NCI-H2081 (cell line): ENCODE measurements at regions not wholly inside any gene's neighbourhood (a gene's known extent, or its start where the extent isn't known, plus 50 kb on each side); places are given as distances from the start of the nearest gene placed in this dataset.
"Not testable (repeated sequence)": the region's sequence is repeated elsewhere in the genome, so short reads cannot be mapped to it uniquely, and the experiment has no call there.

Experiments
- DNase-seq, 2 experiments: peaks; one replicate each; lab custom pipeline; 2025; lab: John Stamatoyannopoulos, UW

- DNase-seq = no peak
These were observed 365.8 kb upstream of the UMPS start for GRCh38 chr3:124364317-124365020.

GRCh38 chr3:124366655-124367054 lies 363.6 kb upstream of the UMPS start:
- DNase-seq = not testable (repeated sequence)

DNA sequence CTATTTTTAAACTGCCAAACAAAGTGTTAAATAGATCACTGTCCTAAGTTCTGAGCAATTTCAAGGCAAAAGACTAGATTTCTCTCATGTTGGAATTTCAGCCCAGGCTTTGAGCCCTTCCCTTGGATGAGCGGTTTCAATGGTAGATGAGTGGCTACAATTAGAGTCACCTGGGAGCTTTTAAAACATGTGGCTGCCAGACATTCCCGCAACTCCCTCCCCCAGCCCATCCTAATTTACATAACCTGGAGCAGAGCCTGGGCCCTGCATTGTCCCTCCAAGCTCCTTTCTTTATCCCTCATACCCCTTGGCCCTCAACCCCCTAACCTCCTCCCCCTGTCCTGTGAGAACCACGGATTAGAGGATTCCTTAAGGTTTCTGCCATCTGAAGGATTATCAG lies 357.5 kb upstream of the UMPS start:
- DNase-seq = no peak

GRCh38 chr3:124373524-124373923 lies 356.7 kb upstream of the UMPS start:
- no peak for DNase-seq

- no peak for DNase-seq
These were observed 355.7 kb upstream of the UMPS start for GRCh38 chr3:124374583-124374982.

GRCh38 chr3:124381575-124382333 lies 348.5 kb upstream of the UMPS start:
- DNase-seq = no peak

- DNase-seq = no peak
These were observed 347.2 kb upstream of the UMPS start for GRCh38 chr3:124383051-124383450.

- DNase-seq = no peak
These were observed 346.3 kb upstream of the UMPS start for GRCh38 chr3:124383846-124384466.

DNA sequence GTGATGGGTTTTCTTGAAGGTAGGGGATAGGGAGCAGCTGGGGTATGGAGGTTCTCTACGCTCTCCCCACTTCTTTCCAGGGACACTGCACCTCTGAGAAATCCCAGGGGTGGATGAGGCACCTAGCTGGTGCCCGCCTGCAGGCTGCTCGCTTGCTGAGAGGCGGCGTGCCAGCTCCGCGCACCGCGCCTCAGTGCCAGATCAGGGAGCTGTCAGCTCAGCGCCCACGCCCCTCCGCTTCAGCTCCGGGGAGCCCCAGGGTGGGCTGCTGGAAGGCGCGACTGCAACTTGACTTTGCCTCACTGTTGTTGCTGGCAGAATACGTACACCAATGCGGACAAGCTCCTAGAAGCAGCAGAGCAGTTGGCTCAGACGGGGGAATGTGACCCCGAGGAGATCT lies 345.7 kb upstream of the UMPS start:
- no peak for DNase-seq

DNA sequence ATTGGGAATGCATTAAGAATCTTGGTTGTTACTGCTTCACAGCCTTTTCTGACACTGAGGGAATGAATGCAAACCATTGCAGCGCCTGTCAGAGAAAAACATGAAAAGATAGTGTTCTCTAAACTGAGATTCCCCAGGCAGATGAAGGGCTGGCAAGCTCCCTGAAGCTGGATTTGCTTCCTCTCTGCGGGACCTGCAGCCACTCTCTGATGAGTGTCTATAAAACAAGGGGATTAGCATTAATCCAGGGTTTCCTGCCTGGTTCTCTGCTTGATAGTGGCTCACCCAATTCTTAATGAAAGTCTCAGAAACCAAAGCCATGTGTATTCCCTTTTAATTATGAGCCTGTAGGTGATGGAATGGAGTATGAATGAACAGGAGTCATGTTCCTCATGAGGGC lies 344.3 kb upstream of the UMPS start:
- no peak for DNase-seq

DNA sequence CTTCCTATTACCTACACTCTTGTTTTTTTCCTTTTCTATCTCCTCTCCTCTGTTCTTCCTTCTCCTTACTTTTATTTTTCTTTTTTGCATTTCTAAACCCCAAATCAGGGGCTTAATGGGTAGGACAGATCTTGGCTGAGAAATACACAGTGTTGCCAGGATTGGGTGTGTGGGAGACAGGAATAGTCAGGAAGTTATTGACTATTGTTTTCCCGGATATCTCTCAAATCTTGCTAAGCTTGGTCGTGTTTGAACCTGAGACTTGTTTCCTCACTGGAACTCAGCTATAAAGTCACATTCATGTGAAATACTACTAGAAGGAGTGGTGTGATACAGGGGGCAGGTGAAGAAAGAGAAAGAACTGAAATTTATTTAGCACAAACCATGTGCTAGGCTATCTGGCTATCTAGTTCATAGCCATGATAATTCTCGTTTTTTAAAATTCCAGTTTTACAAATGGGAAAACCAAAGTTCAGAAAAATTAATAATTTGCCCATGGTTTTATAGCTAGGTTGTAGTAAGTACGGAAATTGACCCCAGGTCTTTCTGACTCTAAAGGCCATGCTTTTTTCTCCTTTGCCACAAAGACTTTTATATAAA lies 343.2 kb upstream of the UMPS start:
- DNase-seq = no peak

GRCh38 chr3:124391774-124392173 lies 338.5 kb upstream of the UMPS start:
- DNase-seq = no peak

DNA sequence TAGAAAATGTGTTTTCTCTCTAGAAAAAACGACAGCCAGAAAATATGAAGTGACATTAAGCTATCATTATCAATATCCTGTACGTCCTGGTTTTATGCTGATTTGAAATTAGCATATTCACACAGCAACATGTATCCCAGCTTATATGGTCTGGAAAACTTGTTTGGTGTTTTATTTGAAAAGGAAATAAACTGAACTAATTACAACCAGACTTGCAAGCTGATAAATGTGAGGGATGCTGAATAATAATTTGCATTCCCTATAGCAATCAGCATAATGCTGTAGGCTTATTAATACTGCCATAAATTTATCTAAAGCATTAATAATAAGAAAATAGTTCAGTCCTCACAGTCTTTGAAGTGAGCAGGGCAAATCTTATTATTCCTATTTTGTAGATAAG lies 336.9 kb upstream of the UMPS start:
- no peak for DNase-seq

- no peak for DNase-seq
These were observed 335.1 kb upstream of the UMPS start for GRCh38 chr3:124395162-124395561.

DNA sequence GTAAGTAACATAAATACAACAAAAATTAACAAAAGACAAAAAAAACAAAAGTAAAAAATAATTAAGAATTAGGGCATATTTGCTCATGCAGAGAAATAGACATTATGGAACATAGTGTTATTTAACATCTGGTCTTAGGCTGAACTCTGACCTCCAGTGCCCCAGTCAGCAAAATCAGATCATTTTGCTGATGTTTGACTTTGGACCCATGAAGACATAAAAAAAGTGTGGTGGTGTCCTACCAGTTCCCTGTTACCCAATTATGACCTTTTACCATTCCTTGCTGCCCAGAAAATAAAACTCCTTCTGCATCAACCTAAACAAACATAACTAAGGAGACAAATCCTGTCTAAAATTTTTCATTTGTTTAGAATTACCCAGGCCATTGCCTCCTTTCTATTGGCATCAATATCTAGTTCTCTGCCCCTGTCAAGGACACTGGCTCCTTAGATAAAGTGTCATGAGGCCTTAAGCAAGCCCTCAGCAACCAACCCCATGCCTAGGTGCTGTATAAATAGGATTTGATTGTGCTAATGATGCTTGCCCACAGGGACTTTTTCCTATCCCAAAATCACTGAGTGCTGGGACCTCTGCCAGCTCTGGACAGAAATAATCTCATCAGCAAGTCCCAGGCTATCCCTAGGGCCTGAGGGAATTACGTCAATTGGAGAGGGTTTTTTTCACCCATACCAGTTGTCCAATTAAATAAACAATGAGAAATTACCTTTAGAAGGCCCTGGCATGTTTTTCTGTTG lies 334.5 kb upstream of the UMPS start:
- peak; percentile 67 to 74 for DNase-seq

GRCh38 chr3:124396339-124396950 lies 333.8 kb upstream of the UMPS start:
- peak; percentile 10 to 33 for DNase-seq

- no peak for DNase-seq
These were observed 333.2 kb upstream of the UMPS start for GRCh38 chr3:124397088-124397487.

DNA sequence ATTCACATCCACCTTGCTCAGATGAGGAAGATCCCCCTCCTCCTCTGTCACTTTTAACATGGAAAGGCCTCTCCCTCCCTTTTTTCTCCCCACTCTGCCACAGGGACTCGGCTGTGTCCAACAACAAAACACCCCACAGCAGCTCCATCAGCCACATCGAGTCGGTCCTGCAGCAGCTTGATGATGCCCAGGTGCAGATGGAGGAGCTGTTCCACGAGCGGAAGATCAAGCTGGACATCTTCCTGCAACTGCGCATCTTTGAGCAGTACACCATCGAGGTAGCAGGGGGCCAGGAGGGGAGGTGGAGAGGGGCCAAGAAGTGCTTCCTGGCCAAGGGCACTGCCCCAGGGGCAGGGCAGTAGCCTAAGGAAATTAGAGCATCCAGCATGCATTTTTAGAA lies 331.7 kb upstream of the UMPS start:
- no peak for DNase-seq

DNA sequence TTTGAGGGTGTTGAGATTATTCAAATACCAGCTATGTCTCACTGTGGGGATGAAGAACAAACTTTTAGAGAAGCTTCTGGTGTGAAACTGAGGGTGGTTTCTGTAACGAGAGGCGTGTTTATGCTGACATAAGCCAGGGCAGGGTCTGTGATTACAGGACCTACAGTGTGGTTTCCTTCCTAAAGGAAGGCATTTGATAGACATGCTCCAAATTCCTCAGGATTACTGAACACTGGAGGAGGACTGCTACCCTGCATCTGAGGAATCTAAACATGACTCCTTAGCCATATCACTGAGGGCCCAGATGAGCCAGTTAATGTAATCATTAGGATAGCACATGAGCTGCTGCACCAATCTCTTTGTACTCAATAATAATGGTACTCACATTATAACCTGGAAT lies 328.4 kb upstream of the UMPS start:
- DNase-seq = no peak

DNA sequence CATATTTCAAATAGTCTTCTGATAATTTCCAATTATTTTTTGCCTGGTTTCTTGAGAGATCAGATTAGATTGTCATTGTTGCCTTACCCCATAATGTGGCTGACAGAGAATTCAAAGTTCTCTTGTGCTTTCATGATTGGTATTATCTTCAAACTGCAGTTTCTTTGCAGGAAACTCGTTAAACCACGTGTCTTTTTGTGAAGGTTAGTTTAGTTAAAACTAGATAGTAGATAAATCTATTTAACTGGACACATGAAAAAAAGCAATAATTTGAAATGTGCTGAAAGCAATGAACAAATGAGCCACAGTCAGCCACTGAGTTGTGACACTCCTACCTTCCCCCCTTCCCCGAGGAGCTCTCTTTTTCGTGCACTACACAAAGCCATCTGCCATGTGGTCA lies 327.5 kb upstream of the UMPS start:
- DNase-seq = no peak

DNA sequence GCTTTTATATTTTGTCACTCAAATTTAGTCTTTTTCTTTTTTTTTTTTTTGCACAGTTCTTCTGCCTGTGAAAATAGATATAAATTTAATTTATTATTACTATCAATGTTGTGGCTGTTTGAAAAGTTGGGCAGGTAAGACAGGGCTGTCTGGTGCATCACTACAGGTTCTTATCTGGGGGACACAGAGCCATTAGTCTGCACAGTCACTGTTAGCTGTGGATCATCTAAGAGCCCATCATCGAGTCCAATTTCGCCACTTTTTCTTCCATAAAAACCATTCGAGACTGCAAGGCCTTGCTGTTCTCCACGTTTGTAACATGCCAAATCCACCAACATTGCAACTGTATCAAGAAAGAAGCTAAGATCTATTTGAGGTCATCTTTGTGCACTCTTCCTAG lies 325.6 kb upstream of the UMPS start:
- DNase-seq = no peak

- no peak for DNase-seq
These were observed 323.0 kb upstream of the UMPS start for GRCh38 chr3:124407260-124407659.
